ENCODE measurements at regions not wholly inside any gene's neighbourhood (a gene's known extent, or its start where the extent isn't known, plus 50 kb on each side); places are given as distances from the start of the nearest gene placed in this dataset.

DNA sequence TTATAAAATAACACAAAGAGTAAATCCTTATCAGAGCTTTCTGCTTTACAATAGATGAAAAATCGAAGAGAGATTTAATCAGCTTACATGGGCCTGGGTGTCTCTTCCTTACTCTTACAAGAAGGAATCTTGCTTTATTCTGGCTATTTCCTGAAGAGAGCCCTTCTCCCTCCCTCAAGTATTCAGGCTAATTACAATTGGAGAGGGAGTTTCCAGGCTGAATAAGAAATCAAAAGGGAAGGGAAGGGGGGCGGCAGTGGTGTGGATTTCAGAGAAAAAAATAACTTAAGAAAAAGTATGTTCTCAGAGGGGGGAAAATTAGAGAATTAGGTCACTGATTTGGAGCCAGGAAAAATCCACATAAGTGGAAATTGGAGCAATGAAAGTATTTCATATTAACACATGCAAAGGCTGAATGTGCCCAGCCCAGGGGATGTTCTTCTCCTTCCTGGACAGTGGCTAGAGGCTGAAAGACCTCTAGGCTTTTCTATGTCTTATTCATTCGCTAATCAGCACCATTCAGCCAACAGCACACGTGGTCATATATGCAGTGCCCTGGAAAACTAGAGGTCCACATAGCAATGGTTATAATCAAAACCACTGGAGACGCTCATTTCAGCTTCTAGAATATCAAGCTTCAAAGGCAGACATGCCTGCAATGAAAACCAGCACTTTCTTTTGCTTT lies 158.9 kb upstream of the BTG1 start:
- no peak for DNase-seq (ENCODE audit: low read depth)

DNA sequence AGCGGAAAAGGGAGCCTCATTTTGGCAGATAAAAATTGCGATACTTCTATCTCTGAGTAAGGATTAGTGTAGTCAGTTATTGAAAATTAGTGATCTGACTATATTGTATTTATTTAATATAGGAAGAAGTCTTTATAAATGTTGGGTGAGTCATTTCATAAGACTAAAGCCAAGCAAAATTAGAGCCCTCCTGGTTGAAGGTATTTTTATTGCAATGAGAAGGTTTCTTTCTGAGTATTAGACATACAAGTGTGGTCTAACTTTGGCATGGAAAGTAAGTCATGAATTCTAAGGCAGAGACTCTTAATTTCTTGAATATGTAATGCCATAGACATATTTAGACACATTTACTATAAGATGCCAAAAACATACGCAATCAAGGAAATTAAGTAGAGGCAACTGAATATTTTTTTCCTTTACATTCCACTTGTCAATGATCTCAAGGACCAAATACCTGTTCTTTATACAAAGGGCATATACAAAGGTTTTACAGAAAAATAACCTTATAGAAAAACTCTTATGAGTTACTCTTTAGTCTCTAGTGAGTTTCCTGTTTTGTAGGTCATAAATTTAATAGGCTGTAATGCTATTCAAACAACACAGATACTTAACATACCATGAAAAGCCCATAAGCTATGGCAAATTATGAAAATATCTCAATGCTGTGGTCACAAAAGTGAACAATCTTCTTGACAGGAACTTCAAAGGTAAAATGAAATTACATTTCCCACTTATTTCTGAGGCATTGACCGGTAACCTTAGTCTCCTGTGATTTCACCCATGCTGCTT lies 156.6 kb upstream of the BTG1 start:
- no peak for DNase-seq (ENCODE audit: low read depth)

DNA sequence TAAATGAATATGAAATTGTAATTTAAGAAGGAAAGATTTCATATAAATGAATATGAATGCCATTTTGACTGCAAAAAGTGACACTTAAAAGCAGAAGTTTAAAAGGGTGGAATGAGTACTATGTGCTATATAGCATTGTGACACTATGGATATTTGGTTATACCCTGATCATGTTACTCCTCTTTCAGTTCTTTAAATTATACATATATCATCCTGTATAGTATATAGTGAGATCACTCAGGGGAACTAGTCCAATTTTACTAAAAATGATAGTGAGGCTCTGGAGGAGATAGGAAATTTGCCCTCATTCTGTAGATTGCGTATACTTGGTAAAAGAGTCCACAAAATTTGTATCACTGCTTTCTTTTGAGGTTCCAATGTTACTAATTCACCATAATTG lies 155.7 kb upstream of the BTG1 start:
- DNase-seq (ENCODE audit: low read depth): no peak

DNA sequence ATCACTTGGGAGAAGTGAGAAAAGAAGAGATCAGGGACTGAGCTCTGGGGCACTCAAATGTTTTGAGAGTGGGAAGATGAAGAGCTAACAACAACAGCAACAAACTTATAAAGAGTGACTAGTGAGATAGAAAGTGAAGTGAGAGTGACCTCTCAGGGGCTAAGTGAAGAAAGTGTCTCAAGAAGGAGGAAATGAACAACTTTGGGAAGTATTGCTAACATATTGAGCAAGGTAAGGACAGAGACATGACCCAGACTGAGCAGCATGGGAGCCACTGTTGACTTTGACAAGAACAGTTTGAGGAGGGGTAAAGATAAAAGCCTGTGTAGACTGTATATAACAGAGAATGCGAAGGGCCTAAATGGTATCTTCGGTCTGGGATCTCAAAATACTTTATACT lies 155.1 kb upstream of the BTG1 start:
- no peak for DNase-seq (ENCODE audit: low read depth)

DNA sequence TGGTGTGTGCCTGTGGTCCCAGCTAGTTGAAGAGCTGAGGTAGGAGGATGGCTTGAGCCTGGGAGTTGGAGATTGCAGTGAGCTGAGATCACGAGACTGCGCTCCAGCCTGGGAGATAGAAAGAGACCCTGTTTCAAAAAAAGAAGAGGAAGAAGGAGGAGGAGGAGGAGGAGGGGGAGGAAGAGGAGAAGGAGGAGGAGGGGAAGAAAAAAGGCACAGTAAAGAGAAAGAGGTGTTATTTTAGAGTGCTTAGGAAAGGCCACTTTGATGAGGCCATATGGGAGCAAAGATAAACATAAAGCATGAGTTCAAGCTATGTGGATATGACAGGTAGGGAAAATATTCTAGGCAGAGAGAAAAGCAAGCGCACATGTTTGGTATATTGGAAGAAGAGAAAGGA lies 154.1 kb upstream of the BTG1 start:
- DNase-seq (ENCODE audit: low read depth): no peak

DNA sequence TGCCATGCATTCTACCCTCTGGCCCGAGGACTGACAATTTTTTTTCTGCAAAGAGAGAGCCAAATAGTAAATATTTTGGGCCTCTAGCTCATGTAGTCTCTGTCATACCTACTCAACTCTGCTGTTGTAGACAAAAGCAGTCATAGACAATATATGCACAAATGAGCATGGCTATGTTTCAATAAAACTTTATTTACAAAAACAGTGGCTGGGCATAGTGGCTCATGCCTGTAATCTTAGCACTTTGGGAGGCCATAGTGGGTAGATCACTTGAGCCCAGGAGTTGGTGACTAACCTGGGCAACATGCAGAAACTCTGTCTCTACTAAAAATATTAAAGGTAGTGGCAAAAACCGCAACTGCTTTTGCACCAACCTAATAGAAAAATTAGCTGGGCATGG lies 153.7 kb upstream of the BTG1 start:
- DNase-seq (ENCODE audit: low read depth): no peak

DNA sequence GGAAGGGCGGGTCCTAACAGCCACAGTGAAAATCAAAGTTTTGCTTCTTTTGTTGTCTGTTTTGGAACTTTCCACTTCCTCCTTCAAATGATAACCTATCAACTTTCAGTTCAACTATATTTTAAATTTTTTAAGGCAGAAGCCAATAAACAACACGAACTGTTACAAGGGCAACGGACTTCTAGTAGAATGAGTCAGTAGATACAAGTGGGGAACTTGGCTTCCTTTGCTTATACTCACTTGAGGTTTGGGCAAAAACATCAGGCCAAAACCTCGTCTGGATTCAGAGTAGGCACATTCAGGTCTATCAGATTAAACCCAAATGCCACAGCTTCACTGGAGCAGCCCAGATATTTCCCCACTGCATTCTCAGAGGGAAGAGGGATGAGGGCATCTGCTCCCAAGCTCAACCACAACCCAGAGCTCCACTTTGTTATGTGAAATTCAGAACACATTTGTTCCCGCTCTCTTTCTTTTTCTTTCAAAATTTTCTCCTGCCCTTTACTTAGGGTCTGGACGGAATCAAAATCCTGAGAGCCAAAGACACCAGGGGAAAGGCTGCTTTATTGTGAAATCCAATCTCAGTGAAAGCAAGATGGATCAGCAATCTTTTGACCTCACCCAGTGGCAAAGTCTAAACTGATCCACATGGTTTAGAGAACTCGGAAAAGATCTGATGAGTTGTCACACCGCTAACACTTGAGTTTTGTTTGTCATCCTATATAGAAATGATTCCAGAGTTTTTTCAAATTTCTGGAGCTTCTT lies 152.5 kb upstream of the BTG1 start:
- peak; percentile 50 for DNase-seq (ENCODE audit: low read depth)

DNA sequence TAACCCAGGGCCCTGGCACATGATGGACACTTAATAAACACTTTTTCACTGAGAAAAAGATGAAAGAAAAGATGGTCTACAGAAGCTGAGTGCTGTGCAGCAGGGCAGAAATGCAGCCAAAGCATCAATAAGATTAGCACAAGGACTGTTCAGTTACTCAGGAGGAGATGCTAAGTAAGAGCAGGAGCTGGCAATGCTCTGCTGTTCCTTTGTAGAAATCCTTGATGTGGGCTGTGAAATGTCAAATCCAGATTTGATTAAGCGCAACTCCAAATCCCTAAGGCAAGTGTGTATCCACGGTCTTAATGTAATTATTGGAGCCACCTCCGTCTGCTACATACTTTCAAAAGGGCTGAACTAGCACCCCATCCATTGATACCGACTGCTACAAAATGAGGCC lies 151.8 kb upstream of the BTG1 start:
- DNase-seq (ENCODE audit: low read depth): no peak

DNA sequence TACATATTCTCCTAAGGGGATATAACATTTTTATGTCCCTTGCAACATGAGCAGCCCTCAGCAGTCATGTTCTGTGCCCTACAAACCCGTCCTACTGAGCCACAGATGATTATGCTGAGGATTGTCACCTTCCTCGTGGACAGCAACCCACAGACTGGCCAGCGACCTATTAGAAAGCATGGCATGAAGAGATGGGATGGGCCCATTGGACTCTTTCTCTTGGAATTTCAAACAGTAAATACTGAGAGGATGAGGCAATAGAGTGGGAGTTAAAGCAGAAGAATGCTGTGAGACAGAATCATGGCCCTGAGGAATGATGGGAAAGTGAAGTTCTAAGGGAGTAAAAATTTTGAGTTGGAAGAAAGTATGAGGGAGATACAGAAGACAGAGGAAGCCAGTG lies 149.9 kb upstream of the BTG1 start:
- no peak for DNase-seq (ENCODE audit: low read depth)

DNA sequence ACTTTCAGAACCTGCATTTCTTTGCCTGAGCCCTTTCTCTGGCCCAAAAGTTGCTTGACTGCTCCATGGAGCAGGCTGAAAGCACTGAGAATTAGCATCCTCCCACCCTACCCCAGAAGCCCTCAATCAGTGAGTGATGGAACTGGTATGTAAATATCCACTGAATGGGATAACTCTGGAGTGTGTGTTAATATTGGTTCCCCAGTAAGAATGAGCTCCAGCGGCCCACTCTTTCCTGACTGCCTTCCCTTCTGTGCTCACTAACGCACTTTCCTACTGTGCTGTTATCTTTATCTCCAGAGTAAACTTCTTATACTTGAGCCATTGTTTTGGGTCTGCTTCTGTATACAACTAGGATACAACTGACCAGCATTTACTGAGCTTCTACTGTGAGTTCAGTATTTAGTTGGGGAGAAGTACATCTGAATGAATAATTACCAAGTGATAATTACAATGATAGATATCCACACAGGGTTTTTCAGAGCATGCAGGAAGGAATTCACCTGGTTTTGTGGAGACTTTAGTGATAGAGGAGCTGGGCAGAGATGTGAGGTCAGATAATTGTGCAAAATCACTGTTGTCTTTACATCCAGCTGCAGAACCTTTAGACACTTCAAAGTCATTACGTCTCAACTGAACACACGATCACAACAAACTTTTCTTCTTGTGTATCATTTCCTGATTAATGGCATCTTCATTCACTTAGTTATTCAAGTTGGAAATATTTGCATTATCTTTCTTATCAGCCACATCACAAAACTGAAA lies 149.2 kb upstream of the BTG1 start:
- DNase-seq (ENCODE audit: low read depth): no peak

DNA sequence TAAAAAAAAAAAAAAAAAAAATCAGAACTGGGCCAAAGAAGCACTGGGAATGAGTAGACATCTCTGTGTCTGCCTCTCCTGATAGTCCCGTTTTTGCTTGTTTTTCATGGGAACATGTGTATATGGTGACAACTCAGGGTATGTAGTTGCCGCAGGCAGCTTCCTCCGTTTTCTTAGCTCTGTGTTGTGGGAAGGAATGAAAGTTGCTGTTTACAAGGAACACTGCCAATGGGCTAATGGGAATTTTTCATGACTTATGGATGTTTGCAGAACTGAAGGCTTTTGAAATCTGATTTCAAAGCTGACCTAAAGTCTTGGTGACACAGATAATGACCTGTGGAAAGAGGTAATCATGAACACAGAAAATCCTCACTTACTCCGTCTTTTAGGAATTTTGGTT lies 146.4 kb upstream of the BTG1 start:
- DNase-seq (ENCODE audit: low read depth): no peak

DNA sequence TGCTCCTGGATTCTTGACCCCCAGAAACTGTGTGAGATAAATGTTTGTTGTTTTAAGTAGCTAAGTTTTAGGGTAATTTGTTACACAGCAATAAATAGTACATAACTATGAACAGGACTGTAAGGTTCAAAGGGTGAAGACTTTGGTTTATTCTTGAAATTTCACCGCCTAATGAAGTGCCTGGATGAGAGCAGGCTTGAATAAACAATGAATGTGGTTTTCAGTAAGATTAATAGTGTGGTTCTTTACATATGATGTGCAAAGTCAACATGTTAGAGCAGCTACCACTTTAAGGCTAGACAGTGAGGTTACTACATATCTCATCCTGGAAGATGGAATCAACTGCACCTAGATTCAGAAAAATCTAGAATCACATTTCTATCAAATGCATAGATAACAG lies 145.2 kb upstream of the BTG1 start:
- no peak for DNase-seq (ENCODE audit: low read depth)

DNA sequence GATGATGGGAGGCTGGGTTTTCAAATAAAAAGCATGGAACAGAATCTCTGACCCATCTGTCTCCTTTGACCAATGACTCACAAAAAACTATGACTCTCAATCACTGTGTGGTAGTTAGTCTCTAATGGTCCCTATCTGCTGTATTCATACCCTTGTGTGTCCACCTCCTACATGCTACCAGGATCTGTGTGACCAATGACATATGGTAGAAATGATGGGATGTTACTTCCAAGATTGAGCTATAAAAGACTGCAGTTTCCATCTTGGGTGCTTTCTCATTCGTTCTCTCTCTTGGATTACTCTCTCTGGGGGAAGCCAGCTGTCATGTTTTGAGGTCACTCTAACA lies 144.7 kb upstream of the BTG1 start:
- no peak for DNase-seq (ENCODE audit: low read depth)

DNA sequence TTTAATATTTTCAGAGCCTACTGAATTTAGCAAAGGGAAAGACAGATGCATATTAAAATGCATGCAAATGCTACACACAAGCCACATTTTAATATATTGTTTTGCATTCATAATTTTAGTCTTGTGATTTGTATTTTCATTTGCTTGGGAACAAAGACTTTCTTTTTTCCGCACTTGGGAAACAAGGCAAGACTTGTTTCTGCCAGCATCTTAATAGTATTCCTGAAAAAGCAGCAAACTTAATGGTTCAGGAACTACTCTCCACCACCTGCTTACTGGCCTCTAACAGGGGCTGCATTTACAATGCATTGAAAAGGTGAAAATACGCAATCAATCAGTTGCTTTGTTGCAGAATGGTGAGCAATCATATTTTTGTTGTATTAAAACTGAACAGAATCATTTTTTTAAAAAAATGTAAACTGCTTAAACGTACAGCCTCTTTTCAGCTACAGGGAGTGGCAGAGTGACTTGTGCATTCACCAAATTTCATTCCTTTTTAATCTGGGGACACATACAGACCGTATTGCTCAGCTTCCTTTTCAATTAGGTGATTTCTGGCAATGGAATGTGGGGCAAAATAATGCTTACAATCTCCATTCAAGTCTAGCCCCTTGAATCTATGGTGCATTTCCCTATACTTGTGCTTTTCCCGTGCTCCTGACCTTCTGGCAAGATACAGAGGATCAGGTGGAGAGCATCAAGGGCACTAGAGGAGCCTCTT lies 144.1 kb upstream of the BTG1 start:
- peak; percentile 88 for DNase-seq (ENCODE audit: low read depth)

DNA sequence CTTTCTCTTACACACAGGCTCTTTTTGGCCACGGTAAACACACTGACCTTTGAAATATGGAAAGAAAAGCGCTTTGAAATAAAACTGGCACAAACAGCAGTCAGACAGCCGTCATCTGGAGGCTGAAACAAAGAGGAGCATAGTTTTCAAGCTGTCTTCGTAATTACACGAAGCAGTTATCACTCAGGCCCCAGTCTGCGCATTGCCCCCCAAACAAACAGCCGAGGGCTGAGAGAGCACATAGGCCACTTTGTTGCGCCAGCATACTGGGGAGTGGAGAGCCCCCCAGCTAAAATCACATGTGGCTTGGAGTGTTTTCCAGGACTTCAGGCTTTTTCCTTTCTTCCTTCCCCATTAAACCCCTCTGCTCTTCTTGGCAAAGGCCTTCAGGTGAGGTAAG lies 142.9 kb upstream of the BTG1 start:
- DNase-seq (ENCODE audit: low read depth): no peak

DNA sequence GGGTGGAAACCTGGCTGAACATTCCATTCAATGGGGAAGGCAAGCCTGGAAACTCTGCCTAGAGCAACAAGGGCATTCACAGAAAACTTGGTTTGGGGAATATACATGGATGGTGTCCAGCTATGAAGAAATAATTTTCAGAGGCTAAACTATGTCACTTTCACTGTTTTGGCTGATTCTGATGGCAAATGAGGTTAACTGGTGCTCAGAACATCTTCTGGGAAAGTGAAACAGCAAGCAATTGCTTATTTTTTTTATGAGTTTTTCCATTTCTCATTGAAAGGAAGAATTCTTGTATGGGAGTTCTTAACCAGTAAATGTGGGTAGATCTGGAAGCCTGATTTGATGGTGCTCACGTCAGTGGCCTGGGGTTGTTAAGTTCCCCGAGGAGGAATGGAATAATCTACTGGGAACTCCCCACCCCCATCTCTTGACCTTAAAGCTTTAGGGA lies 132.8 kb upstream of the BTG1 start:
- no peak for DNase-seq (ENCODE audit: low read depth)

DNA sequence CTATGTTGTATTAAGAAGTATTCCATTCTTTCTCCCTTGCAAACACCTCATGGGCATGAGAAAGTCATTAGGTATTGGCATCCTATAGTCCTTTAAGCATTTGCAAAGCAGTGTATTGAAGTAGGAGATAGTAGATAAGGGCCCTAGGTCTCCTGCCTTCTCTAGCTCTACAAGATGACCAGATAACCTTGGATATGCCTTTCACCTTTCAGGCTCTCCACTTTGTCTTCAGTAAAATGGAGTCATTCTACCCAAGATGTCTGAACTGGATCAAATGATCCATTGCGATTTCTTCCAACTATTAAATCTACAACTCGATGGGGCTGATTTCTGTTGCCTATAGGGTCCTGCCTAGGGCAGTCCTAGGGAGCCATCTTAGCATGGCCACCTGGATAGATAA lies 132.1 kb upstream of the BTG1 start:
- no peak for DNase-seq (ENCODE audit: low read depth)

DNA sequence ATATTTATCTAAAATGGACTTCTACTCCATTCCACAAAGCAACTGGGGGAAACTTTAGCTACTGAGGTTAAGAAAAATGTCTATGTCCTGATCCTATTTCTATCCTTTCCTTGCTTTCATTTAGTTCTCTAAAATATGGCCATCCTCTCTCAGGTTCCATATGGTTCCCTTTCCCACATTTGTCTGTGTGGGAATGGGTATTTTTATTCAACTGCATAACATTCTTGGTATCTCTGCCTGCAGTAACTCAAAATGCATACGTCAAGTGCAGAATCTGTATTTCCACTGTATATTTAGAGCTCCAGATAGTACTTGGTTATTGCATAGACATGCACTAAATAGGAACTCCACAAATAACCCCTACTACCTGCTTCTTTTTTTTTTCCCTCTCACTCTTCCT lies 130.6 kb upstream of the BTG1 start:
- no peak for DNase-seq (ENCODE audit: low read depth)

DNA sequence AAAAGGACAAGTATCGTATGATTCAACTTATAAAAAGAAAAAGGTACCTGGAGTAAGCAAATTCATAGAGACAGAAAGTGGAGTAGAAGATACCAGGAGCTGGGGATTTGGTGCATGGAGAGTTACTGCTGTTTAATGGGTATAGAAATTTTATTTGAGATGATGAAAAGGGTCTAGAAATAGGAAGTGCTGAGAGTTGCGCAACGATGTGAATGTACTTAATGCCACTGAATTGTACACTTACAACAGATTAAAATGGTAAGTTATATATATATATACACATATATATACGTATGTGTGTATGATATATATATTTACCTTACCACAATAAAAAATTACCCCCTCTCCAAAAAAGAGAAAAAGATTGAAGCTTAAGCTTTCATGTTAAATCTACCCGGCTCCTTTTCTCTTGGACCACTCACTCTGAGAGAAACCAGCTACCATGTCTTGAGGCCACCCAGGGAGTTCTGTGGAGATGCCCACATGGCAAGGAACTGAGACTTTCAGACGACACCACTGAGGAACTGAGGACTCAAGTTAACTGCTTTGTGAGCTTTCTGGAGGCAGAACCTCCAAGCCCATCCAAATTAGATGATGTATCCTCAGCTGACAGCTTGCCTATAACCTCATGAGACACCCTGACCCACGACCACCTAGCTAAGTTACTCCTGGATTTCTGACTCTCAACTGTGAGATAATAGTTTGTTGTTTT lies 130.0 kb upstream of the BTG1 start:
- DNase-seq (ENCODE audit: low read depth): no peak

DNA sequence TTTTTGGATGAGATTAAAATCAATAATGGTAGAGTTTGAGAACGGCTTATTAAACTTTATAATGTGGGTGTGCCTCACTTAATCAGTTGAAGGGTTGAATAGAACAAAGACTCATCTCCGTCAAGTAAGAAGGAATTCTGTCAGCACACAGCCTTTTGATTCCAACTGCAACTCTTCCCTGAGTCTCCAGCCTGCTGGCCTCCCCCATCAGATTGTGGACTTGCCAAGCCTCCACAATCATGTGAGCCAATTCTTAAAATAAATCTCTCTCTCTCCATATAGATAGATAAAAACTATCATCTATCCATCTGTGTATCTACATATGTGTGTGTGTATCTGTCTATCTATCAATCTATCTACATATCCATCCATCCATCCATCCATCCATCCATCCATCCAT lies 127.4 kb upstream of the BTG1 start:
- no peak for DNase-seq (ENCODE audit: low read depth)
